Peyer's patch (tissue), 4 donors: ENCODE measurements at regions not wholly inside any gene's neighbourhood (a gene's known extent, or its start where the extent isn't known, plus 50 kb on each side); places are given as distances from the start of the nearest gene placed in this dataset.

Experiments
- DNase-seq, 3 donors: peaks; one replicate each; pipeline ENCODE4 v3.0.0-alpha.2; 2017 to 2019
- H3K27ac ChIP-seq, 4 donors: fragments of 200-600 bp; sonication (generic); one replicate each; pipeline ENCODE4 v1.5.1; 2016 to 2019
- H3K27me3 ChIP-seq, 2 donors: fragments of 200-600 bp; sonication (generic); one replicate each; pipeline ENCODE4 v1.5.1; 2019
- H3K36me3 ChIP-seq, 3 donors: fragments of 200-600 bp; sonication (generic); one replicate each; pipeline ENCODE4 v1.5.1; 2016 to 2019
- H3K4me1 ChIP-seq, 4 donors: fragments of 200-600 bp; sonication (generic); one replicate each; pipeline ENCODE4 v1.5.1; 2016 to 2019
- H3K4me3 ChIP-seq, 4 donors: fragments of 200-600 bp; sonication (generic); 1 replicate in 3 of 4; 2 replicates in 1 of 4; pipeline ENCODE4 v1.5.1; 2016 to 2019; ENCODE audit warnings: mild to moderate bottlenecking in 1 of 4
- H3K9me3 ChIP-seq, 4 donors: fragments of 200-600 bp; sonication (generic); one replicate each; pipeline ENCODE4 v1.5.1; 2016 to 2019; ENCODE audit warnings: mild to moderate bottlenecking in 1 of 4
- POLR2A ChIP-seq, 2 donors: fragments of 450-650 bp; IDR thresholded peaks; one replicate each; pipeline ENCODE4 v1.5.1; 2017; ENCODE audit warnings: antibody characterized with exemption in 2 of 2, mild to moderate bottlenecking in 2 of 2, moderate library complexity in 2 of 2
- TF ChIP-seq, protein P1 (sequence below), 6 experiments: fragments of 450-650 bp in 4 of 6; fragments of 200-600 bp in 2 of 6; sonication (generic) in 1 of 6; IDR thresholded peaks; one replicate each; pipeline ENCODE4 v1.5.1; 2017 to 2019; ENCODE audit warnings: antibody characterized with exemption in 6 of 6, mild to moderate bottlenecking in 3 of 6, moderate library complexity in 1 of 6

DNA sequence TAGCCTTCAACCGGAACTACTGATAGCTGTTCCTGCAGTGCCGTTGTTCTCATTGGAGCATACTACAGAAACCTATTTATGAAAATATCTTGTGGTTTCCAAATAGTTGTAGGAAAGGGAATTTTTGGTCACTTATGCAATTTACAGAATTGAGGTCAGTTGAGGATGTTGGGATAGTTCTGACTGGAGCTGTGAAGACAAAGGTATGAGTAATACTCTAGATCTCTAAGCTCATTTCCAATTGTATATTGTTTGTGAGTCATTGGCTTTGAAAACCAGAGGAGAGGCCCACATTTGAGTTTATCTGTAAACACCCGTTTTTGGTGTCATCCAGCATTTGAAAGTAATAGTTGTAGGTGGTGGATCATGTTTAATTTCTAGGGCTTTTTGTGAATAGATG lies 561.3 kb upstream of the WWC1 start:
- H3K4me1 ChIP-seq, result no peaks in the 10 kb centered on the region
- TF ChIP-seq POLR2A (IDR thresholded peaks at IDR 0.05), result no peak
- TF ChIP-seq, protein P1, sequence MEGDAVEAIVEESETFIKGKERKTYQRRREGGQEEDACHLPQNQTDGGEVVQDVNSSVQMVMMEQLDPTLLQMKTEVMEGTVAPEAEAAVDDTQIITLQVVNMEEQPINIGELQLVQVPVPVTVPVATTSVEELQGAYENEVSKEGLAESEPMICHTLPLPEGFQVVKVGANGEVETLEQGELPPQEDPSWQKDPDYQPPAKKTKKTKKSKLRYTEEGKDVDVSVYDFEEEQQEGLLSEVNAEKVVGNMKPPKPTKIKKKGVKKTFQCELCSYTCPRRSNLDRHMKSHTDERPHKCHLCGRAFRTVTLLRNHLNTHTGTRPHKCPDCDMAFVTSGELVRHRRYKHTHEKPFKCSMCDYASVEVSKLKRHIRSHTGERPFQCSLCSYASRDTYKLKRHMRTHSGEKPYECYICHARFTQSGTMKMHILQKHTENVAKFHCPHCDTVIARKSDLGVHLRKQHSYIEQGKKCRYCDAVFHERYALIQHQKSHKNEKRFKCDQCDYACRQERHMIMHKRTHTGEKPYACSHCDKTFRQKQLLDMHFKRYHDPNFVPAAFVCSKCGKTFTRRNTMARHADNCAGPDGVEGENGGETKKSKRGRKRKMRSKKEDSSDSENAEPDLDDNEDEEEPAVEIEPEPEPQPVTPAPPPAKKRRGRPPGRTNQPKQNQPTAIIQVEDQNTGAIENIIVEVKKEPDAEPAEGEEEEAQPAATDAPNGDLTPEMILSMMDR (IDR thresholded peaks at IDR 0.05), result no peak

GRCh38 chr5:167730656-167731055 lies 560.8 kb upstream of the WWC1 start:
- DNase-seq, result no peak
- H3K27ac ChIP-seq, result no peak overlapping the region
- TF ChIP-seq, protein P1 (IDR thresholded peaks at IDR 0.05), result no peak
- no peak for TF ChIP-seq POLR2A (IDR thresholded peaks at IDR 0.05)
- no peaks in the 10 kb centered on the region for H3K9me3 ChIP-seq
- no peaks in the 10 kb centered on the region for H3K36me3 ChIP-seq
- no peak overlapping the region for H3K4me3 ChIP-seq
- no peaks in the 10 kb centered on the region for H3K4me1 ChIP-seq
- H3K27me3 ChIP-seq, result no peaks in the 10 kb centered on the region

More for the DNA sequence above, 561.3 kb upstream of the WWC1 start:
- Histone ChIP-seq H3K4me3 (no peak overlapping the region), H3K36me3 (no peaks in the 10 kb centered on the region), H3K27me3 (no peaks in the 10 kb centered on the region), H3K9me3 (no peaks in the 10 kb centered on the region), H3K27ac (no peak overlapping the region)
- no peak for DNase-seq

GRCh38 chr5:167731951-167732350 lies 559.5 kb upstream of the WWC1 start:
- Histone ChIP-seq H3K4me3 (no peak overlapping the region), H3K36me3 (no peaks in the 10 kb centered on the region), H3K9me3 (no peaks in the 10 kb centered on the region), H3K4me1 (no peaks in the 10 kb centered on the region), H3K27me3 (no peaks in the 10 kb centered on the region), H3K27ac (no peak overlapping the region)
- no peak for DNase-seq
- TF ChIP-seq POLR2A (IDR thresholded peaks at IDR 0.05), result no peak
- TF ChIP-seq, protein P1 (IDR thresholded peaks at IDR 0.05), result no peak

- H3K4me3 ChIP-seq, result no peak overlapping the region
- H3K27me3 ChIP-seq, result no peaks in the 10 kb centered on the region
- H3K27ac ChIP-seq, result no peak overlapping the region
- no peaks in the 10 kb centered on the region for H3K4me1 ChIP-seq
- no peaks in the 10 kb centered on the region for H3K9me3 ChIP-seq
- TF ChIP-seq POLR2A (IDR thresholded peaks at IDR 0.05), result no peak
- TF ChIP-seq, protein P1 (IDR thresholded peaks at IDR 0.05), result no peak
- no peaks in the 10 kb centered on the region for H3K36me3 ChIP-seq
- DNase-seq, result no peak
Measured at GRCh38 chr5:167732499-167732898, 558.9 kb upstream of the WWC1 start.

DNA sequence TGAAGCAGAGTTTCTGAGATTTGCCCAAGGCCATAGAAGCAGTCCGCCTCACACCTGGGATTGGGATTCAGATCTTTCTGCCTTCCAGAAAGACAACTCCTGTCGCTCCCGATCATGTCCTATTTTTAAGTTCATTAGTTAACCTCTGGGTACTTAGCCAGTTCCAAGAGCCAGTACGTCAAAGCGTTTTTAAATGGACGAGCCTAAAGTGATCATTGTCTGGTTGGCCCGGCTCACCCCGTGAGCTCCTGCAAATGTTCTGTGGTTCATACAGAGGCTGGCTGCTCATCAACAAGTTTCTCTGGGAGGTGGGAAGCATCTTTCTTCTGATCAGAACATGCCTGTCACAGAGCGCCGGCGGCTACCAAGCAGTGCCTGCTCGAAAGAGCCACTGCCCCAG lies 554.5 kb upstream of the WWC1 start:
- no peak overlapping the region for H3K27ac ChIP-seq

More for the DNA sequence above, 554.5 kb upstream of the WWC1 start:
- H3K4me3 ChIP-seq, result no peak overlapping the region
- no peaks in the 10 kb centered on the region for H3K9me3 ChIP-seq
- TF ChIP-seq POLR2A (IDR thresholded peaks at IDR 0.05), result no peak
- TF ChIP-seq, protein P1 (IDR thresholded peaks at IDR 0.05), result no peak
- no peaks in the 10 kb centered on the region for H3K36me3 ChIP-seq
- H3K4me1 ChIP-seq, result no peaks in the 10 kb centered on the region
- no peaks in the 10 kb centered on the region for H3K27me3 ChIP-seq
- no peak for DNase-seq
